ENCODE measurements at regions not wholly inside any gene's neighbourhood (a gene's known extent, or its start where the extent isn't known, plus 50 kb on each side); places are given as distances from the start of the nearest gene placed in this dataset.

GRCh38 chr12:92055877-92056276 lies 89.8 kb downstream of the BTG1 start:
- TF ChIP-seq, protein P1, sequence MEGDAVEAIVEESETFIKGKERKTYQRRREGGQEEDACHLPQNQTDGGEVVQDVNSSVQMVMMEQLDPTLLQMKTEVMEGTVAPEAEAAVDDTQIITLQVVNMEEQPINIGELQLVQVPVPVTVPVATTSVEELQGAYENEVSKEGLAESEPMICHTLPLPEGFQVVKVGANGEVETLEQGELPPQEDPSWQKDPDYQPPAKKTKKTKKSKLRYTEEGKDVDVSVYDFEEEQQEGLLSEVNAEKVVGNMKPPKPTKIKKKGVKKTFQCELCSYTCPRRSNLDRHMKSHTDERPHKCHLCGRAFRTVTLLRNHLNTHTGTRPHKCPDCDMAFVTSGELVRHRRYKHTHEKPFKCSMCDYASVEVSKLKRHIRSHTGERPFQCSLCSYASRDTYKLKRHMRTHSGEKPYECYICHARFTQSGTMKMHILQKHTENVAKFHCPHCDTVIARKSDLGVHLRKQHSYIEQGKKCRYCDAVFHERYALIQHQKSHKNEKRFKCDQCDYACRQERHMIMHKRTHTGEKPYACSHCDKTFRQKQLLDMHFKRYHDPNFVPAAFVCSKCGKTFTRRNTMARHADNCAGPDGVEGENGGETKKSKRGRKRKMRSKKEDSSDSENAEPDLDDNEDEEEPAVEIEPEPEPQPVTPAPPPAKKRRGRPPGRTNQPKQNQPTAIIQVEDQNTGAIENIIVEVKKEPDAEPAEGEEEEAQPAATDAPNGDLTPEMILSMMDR (conservative IDR thresholded peaks at IDR 0.05; ENCODE audit: low read depth, low read length) = no peak
- TF ChIP-seq EZH2phosphoT487 (IDR thresholded peaks at IDR 0.05; ENCODE audit: borderline replicate concordance, low read length) = no peak

Data from PC-3 (cell line).